Nephron (organoid): ENCODE measurements at regions not wholly inside any gene's neighbourhood (a gene's known extent, or its start where the extent isn't known, plus 50 kb on each side); places are given as distances from the start of the nearest gene placed in this dataset.
"Not testable (repeated sequence)": the region's sequence is repeated elsewhere in the genome, so short reads cannot be mapped to it uniquely, and the experiment has no call there.

Source experiments
- H3K27ac Mint-ChIP-seq, 3 experiments: 2 replicates each; pipeline ENCODE4 v1.8.0; 2020; ENCODE audit warnings: mixed read lengths in 3 of 3, mild to moderate bottlenecking in 2 of 3, moderate library complexity in 1 of 3
- H3K27me3 Mint-ChIP-seq: 2 replicates; pipeline ENCODE4 v1.8.0; 2021; ENCODE audit warnings: low read depth, mild to moderate bottlenecking, moderate library complexity, mixed read lengths
- H3K36me3 Mint-ChIP-seq: 2 replicates; pipeline ENCODE4 v1.8.0; 2020; ENCODE audit warnings: low read depth, mixed read lengths
- H3K4me1 Mint-ChIP-seq: 2 replicates; pipeline ENCODE4 v1.8.0; 2020; ENCODE audit warnings: mixed read lengths
- H3K4me3 Mint-ChIP-seq, 3 experiments: 2 replicates each; pipeline ENCODE4 v1.8.0; 2020; ENCODE audit warnings: mild to moderate bottlenecking in 3 of 3, mixed read lengths in 3 of 3, moderate library complexity in 2 of 3
- H3K9me3 Mint-ChIP-seq: 2 replicates; pipeline ENCODE4 v1.8.0; 2020; ENCODE audit warnings: mixed read lengths
- TF ChIP-seq, protein P1 (sequence below), 3 experiments: fragments of 200-600 bp; sonication (generic); IDR thresholded peaks; one replicate each; pipeline ENCODE4 v1.5.0; 2021; ENCODE audit warnings: antibody characterized with exemption in 3 of 3; ENCODE audit not compliant: unreplicated experiment in 3 of 3

DNA sequence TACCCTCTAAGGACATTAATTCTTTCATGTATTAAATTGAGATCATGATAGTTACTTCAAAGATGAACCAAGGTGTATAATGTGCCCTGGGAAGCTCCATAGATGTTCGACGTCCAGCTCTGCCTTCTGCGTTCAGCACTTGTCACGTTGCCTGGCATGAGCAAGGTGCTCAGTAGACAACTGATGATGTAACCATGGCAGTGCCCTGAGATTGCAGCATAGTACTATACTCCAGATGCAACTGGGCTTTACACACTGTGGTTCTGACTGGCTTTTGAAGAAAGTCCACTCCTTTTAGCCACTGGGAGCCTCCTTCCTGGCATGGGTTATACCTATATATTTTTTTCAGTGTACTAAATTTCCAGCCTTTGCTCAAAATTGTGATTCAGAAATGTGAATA lies 355.8 kb upstream of the SORCS1 start:
- Mint-ChIP-seq H3K27me3 (no peaks in the 10 kb centered on the region), H3K4me1 (no peaks in the 10 kb centered on the region), H3K9me3 (no peaks in the 10 kb centered on the region), H3K27ac (no peak overlapping the region), H3K4me3 (no peak overlapping the region), H3K36me3 (no peaks in the 10 kb centered on the region)
- TF ChIP-seq, protein P1, sequence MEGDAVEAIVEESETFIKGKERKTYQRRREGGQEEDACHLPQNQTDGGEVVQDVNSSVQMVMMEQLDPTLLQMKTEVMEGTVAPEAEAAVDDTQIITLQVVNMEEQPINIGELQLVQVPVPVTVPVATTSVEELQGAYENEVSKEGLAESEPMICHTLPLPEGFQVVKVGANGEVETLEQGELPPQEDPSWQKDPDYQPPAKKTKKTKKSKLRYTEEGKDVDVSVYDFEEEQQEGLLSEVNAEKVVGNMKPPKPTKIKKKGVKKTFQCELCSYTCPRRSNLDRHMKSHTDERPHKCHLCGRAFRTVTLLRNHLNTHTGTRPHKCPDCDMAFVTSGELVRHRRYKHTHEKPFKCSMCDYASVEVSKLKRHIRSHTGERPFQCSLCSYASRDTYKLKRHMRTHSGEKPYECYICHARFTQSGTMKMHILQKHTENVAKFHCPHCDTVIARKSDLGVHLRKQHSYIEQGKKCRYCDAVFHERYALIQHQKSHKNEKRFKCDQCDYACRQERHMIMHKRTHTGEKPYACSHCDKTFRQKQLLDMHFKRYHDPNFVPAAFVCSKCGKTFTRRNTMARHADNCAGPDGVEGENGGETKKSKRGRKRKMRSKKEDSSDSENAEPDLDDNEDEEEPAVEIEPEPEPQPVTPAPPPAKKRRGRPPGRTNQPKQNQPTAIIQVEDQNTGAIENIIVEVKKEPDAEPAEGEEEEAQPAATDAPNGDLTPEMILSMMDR (IDR thresholded peaks at IDR 0.05; ENCODE audit: unreplicated experiment in 3 of 3): no peak

DNA sequence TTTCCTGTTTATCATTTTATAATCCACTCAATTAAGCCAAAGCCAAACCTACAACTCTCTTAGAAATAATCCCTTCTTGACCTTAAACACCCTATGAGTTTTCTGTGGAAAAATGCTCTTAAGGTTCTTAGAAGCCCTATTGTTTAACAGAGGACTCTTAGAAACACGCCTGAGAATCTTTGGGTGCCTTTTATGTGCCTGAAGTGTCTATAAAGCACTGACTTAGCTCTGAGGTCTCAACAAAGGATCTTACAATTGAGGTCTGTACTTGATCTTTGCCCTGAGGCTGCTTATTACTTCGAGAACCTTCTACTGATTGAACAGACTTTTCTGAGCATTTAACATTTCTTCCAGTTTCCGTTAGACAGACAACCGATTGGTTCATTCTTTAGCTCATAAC lies 353.3 kb upstream of the SORCS1 start:
- no peaks in the 10 kb centered on the region for H3K9me3 Mint-ChIP-seq
- TF ChIP-seq, protein P1 (IDR thresholded peaks at IDR 0.05; ENCODE audit: unreplicated experiment in 3 of 3): no peak
- no peak overlapping the region for H3K27ac Mint-ChIP-seq
- peaks cover 5% of the 10 kb centered on the region for H3K27me3 Mint-ChIP-seq
- no peak overlapping the region for H3K4me3 Mint-ChIP-seq
- no peaks in the 10 kb centered on the region for H3K4me1 Mint-ChIP-seq
- H3K36me3 Mint-ChIP-seq: no peaks in the 10 kb centered on the region

DNA sequence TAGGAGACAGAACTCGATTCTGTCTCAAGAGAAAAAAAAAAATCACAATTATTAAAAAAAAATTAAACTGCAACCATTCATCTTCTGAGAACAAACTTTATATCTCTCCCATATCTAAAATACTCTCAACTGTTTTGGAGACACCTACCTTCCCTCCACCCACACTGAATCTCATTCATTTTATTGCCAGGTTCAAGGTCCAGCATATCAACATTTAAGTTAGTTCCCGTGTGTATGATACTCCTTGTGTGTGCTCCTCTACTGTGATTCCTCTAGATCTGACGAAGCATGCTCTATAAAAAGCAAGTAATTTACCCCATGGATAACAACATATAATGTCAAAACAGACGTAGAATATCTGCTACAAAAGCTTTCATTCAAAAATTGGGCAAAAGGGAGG lies 351.8 kb upstream of the SORCS1 start:
- no peak overlapping the region for H3K27ac Mint-ChIP-seq
- TF ChIP-seq, protein P1 (IDR thresholded peaks at IDR 0.05; ENCODE audit: unreplicated experiment in 3 of 3): no peak
- H3K27me3 Mint-ChIP-seq: peaks cover 5% of the 10 kb centered on the region
- H3K4me1 Mint-ChIP-seq: no peaks in the 10 kb centered on the region
- no peaks in the 10 kb centered on the region for H3K36me3 Mint-ChIP-seq
- H3K9me3 Mint-ChIP-seq: no peaks in the 10 kb centered on the region
- H3K4me3 Mint-ChIP-seq: no peak overlapping the region

DNA sequence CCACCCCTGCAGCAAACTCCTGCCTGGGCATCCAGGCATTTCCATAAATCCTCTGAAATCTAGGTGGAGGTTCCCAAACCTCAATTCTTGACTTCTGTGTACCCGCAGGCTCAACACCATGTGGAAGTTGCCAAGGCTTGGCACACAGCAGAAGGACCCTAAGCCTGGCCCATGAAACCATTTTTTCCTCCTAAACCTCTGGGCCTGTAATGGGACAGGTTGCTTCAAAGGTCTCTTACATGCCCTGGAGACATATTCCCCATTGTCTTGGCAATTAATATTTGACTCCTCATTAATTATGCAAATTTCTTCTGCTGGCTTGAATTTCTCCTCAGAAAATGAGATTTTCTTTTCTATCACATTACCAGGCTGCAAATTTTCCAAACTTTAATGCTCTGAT lies 339.5 kb upstream of the SORCS1 start:
- H3K27ac Mint-ChIP-seq, H3K27me3 Mint-ChIP-seq, H3K4me1 Mint-ChIP-seq, H3K4me3 Mint-ChIP-seq, H3K36me3 Mint-ChIP-seq: not testable (repeated sequence)
- peaks cover 17% of the 10 kb centered on the region for H3K9me3 Mint-ChIP-seq

DNA sequence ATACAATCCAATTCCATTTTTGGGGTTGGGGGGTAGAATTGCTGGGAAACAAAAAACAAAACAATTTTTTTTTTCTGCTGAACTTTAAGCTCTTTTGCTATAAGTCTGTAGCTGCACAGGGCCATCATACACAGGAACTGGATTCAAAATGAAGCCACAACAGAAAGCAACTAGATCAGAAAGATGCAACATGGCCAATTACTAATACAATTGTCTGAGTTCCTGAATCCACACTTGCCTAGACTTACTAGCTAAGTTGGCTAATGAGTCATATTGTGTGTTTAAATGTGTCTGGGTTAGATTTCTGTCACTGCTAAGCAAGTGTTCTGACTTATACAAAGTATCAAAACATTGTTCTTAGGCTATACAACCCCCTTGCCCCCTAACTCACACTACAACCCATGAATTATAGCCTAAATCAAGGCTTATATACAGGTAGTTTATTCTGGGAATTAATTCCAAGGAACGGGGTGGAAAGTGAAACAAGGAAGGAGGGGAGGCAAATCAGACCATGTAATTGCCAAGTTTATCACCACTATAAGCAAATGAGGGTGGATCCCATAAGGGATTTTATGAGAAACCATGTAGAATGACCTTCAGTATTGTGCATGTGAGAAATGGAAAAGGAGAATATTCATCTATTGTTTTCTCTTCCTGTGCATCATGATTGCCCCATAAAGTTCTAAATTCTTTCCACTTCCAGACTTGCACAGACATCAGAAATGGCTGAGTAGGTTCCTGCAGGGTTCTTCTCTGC lies 337.9 kb upstream of the SORCS1 start:
- peaks cover 4% of the 10 kb centered on the region for H3K4me1 Mint-ChIP-seq
- H3K36me3 Mint-ChIP-seq: peaks cover 4% of the 10 kb centered on the region
- H3K9me3 Mint-ChIP-seq: peaks cover 17% of the 10 kb centered on the region
- no peaks in the 10 kb centered on the region for H3K27me3 Mint-ChIP-seq
- H3K4me3 Mint-ChIP-seq: no peak overlapping the region
- no peak overlapping the region for H3K27ac Mint-ChIP-seq
- TF ChIP-seq, protein P1 (IDR thresholded peaks at IDR 0.05; ENCODE audit: unreplicated experiment in 3 of 3): no peak

DNA sequence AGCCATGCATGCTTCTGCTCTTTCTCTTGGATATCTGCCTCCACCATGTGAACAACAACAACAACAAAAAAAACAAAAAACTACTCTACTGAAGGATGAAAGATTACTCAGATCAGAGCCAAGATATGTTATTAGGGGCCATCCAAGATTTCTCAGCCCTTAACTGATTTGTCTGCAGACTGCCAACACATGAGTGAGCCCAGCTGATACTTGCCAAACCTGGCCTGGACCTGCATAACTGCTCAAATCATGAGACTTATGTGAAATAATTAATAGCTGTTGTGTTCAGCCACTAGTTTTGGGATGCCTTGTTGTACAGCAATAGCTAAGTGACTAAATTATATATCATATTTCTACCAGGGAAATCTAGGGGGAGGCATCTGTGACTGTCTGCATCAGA lies 334.5 kb upstream of the SORCS1 start:
- Mint-ChIP-seq H3K4me1 (peaks cover 4% of the 10 kb centered on the region), H3K27me3 (no peaks in the 10 kb centered on the region), H3K9me3 (peaks cover 10% of the 10 kb centered on the region), H3K4me3 (no peak overlapping the region), H3K27ac (no peak overlapping the region), H3K36me3 (peaks cover 4% of the 10 kb centered on the region)
- TF ChIP-seq, protein P1 (IDR thresholded peaks at IDR 0.05; ENCODE audit: unreplicated experiment in 3 of 3): no peak
